Stimulated activated CD8-positive, alpha-beta memory T cell treated with anti-CD3 and anti-CD28 coated beads, Interleukin-2, amount 100 ng/mL, for 48 hours (primary cell): ENCODE measurements at regions not wholly inside any gene's neighbourhood (a gene's known extent, or its start where the extent isn't known, plus 50 kb on each side); places are given as distances from the start of the nearest gene placed in this dataset.
"Not testable (repeated sequence)": the region's sequence is repeated elsewhere in the genome, so short reads cannot be mapped to it uniquely, and the experiment has no call there.

Experiments
- DNase-seq, 2 donors: peaks; one replicate each; pipeline ENCODE4 v3.0.0-alpha.2; 2020; ENCODE audit warnings: low read depth in 2 of 2

- no peak for DNase-seq
Observed at GRCh38 chr21:15431053-15431452, 298.7 kb upstream of the USP25 start.

GRCh38 chr21:15433091-15433490 is 296.7 kb upstream of the USP25 start:
- no peak for DNase-seq

- no peak for DNase-seq
Observed at GRCh38 chr21:15434163-15434905, 295.4 kb upstream of the USP25 start.

- DNase-seq, result no peak
Observed at GRCh38 chr21:15436031-15436430, 293.8 kb upstream of the USP25 start.

GRCh38 chr21:15437883-15438282 is 291.9 kb upstream of the USP25 start:
- no peak for DNase-seq

GRCh38 chr21:15439726-15440125 is 290.1 kb upstream of the USP25 start:
- DNase-seq, result no peak

- no peak for DNase-seq
Observed at GRCh38 chr21:15441060-15441493, 288.7 kb upstream of the USP25 start.

- DNase-seq, result no peak
Observed at GRCh38 chr21:15441992-15442391, 287.8 kb upstream of the USP25 start.

GRCh38 chr21:15442743-15443469 is 286.9 kb upstream of the USP25 start:
- no peak for DNase-seq

- DNase-seq, result no peak
Observed at GRCh38 chr21:15443740-15444117, 286.1 kb upstream of the USP25 start.

- no peak for DNase-seq
Observed at GRCh38 chr21:15444118-15444960, 285.4 kb upstream of the USP25 start.

- no peak for DNase-seq
Observed at GRCh38 chr21:15445327-15445726, 284.5 kb upstream of the USP25 start.

GRCh38 chr21:15446223-15446622 is 283.6 kb upstream of the USP25 start:
- DNase-seq, result no peak

GRCh38 chr21:15449556-15449955 is 280.2 kb upstream of the USP25 start:
- no peak for DNase-seq

GRCh38 chr21:15453261-15453660 is 276.5 kb upstream of the USP25 start:
- no peak for DNase-seq

- not testable (repeated sequence) for DNase-seq
Observed at GRCh38 chr21:15453785-15454184, 276.0 kb upstream of the USP25 start.

- not testable (repeated sequence) for DNase-seq
Observed at GRCh38 chr21:15454931-15455330, 274.9 kb upstream of the USP25 start.

GRCh38 chr21:15455819-15456462 is 273.8 kb upstream of the USP25 start:
- no peak for DNase-seq

GRCh38 chr21:15457965-15458364 is 271.8 kb upstream of the USP25 start:
- DNase-seq, result no peak

GRCh38 chr21:15462092-15462491 is 267.7 kb upstream of the USP25 start:
- DNase-seq, result no peak

GRCh38 chr21:15466329-15466728 is 263.5 kb upstream of the USP25 start:
- DNase-seq, result no peak

- no peak for DNase-seq
Observed at GRCh38 chr21:15468368-15468767, 261.4 kb upstream of the USP25 start.
